HG03520 (cell line): ENCODE measurements at regions not wholly inside any gene's neighbourhood (a gene's known extent, or its start where the extent isn't known, plus 50 kb on each side); places are given as distances from the start of the nearest gene placed in this dataset.
"Not testable (repeated sequence)": the region's sequence is repeated elsewhere in the genome, so short reads cannot be mapped to it uniquely, and the experiment has no call there.

Experiments used
- ATAC-seq: cut with Tn5 transposase; IDR thresholded peaks from one replicate; pipeline ENCODE4 v1.9.1; 2021; ENCODE audit warnings: mild to moderate bottlenecking, moderate library complexity; ENCODE audit not compliant: unreplicated experiment

DNA sequence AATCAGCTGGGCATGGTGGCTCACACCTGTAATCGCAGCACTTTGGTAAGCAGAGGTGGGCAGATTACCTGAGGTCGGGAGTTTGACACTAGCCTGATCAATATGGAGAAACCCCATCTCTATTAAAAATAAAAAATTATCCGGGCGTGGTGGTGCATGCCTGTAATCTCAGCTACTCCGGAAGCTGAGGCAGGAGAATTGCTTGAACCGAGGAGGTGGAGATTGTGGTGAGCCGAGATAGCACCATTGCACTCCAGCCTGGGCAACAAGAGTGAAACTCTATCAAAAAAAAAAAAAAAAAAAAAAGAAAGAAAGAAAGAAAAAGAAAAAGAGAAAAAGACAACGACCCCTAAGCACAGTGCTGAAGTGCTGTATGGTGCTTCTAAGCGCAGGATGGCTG is 280.6 kb upstream of the MAF start:
- not testable (repeated sequence) for ATAC-seq

DNA sequence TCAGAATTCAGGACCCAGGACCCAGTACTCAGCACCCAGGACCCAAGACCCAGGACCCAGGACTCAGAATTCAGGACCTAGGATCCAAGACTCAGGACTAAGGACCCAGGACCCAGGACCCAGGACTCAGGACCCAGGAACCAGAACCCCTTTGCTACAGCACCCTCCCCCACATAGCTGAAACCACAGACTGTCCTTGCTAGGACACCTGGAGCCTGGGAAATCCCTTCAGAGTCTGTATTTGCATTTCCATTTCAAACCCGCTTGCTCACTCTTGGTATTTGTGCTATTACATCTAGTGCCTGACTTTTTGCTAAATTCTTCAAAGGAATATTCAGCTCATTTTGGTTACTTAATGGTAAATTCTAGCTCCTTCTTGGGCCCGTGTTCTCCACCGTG is 275.8 kb upstream of the MAF start:
- ATAC-seq, result no peak

GRCh38 chr16:79874391-79874790 is 273.9 kb upstream of the MAF start:
- ATAC-seq, result no peak

DNA sequence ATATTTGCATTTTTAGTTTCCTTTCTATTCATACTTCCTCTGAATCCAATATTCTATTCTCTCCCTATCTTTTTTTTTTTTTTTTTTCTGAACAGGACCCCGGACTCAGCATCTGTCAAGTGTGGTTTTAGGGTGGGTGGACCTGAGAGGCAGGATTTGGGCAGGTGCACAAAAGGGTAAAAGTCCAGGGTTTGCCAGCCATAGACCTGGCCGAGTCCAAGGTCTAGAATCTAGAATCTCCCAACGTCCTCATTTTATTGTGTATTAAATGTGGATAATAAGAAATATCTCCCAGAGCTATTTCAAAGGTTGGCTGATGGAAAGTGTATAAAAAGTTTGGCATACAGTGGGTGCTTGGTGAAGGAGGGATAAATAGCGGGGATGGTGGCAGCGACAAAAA is 273.3 kb upstream of the MAF start:
- ATAC-seq, result no peak

DNA sequence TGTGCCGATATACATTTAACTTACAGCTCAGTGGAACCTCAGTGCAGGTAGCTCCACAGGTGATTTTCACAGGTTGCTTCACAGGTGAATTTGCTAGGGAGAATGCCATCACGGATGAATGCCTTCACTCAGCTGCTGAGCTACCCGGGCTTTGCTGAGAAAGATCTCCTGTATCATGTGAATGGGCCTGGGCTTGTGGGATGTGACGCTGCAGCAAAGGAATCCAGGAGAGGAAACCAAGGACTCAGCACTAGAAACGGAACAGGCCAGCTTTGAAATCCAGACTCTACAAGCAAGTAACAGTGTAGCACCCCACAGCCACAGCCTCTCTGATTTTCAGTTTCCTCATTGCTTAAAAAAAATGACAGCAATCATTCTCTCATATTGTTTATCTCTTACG is 271.4 kb upstream of the MAF start:
- no peak for ATAC-seq

GRCh38 chr16:79870016-79870886 is 269.7 kb upstream of the MAF start:
- no peak for ATAC-seq

GRCh38 chr16:79869304-79870015 is 268.9 kb upstream of the MAF start:
- ATAC-seq, result no peak

- ATAC-seq, result no peak
These were observed 268.3 kb upstream of the MAF start for GRCh38 chr16:79868841-79869240.

- ATAC-seq, result no peak
These were observed 267.0 kb upstream of the MAF start for GRCh38 chr16:79867425-79867997.

DNA sequence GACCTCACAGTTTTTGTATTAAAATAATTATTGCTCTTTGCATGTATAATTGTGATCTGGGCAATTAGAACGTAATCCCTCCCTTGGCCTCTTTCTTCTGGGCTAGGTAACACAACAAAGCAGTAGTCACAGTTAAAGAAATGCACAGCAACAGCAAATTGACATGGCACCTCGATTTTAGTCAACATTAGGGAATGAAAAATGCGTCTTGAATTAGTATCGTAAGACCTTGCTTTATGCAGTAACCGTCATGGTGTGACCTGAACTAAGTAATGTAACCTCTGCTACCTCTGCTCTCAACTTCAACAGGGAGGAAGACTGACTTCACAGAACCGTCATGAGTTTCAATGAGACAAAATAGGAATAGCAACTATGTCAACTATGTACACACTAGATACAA is 265.4 kb upstream of the MAF start:
- no peak for ATAC-seq

DNA sequence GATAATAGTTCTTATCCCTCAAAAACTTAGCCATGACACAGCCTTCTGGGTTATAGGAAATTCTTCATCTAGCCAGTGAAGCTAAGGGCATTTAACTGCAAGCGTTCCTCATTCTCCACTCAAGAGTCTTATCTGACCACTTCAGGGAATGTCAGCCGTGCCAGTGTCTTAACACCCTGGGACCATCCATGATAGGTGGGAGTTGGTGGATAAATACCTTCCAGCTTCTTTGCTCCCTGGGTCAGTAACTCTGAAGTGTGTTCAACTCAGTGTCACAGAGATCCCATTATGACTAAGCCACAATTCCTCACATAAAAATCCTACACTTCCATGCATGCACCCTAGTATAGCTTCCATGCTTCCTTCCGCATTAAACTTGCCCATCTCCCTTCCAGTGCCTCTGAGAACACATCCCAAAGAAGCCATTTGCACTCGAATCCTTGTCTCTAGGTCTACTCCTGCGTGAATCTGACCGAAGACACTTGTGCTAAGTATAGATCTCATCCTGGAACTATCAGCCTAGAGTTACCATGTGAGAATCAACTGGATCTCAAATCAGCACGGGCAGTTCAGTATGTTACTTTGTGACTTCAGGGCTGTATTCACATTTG is 264.3 kb upstream of the MAF start:
- no peak for ATAC-seq

- ATAC-seq, result no peak
These were observed 263.7 kb upstream of the MAF start for GRCh38 chr16:79864032-79864780.

GRCh38 chr16:79863128-79864031 is 262.8 kb upstream of the MAF start:
- ATAC-seq, result no peak

DNA sequence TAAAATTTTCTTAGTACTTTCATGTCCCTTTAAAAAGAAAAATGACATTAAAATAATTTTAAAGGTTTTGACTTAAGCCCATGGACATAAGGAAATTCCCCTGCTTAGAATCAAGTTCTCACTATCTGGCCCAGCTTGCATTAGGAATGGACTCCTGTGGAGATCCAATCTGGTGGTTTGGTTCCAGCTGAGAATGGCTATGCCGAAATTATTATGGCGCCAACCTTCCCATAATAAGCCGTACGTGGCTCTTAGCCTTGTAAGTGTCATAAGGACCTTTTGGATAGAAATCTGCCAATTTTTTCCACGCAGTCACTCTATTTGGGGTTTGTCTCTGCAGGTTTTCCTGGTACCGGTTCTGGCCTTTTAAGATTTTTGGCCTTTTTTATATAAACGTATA is 262.1 kb upstream of the MAF start:
- ATAC-seq, result no peak

DNA sequence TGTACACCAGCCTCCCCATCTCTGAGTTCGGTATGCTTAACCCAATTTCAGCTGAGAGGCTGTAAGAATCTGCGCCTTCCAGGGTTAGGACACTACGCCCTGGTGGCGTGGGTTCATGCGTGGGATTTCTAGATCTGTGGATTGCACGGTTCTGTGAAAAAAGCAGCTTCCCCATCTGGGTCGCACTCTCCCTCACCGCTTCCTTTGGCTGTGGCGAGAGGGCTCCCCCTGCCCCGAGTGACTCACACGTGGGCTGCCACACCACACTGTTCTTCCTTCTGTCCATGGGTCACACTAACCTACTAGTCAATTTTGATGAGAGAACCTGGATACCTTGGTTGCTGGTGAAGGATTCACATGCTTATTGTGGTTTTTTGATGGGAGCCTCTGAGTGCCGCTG is 256.0 kb upstream of the MAF start:
- no peak for ATAC-seq

DNA sequence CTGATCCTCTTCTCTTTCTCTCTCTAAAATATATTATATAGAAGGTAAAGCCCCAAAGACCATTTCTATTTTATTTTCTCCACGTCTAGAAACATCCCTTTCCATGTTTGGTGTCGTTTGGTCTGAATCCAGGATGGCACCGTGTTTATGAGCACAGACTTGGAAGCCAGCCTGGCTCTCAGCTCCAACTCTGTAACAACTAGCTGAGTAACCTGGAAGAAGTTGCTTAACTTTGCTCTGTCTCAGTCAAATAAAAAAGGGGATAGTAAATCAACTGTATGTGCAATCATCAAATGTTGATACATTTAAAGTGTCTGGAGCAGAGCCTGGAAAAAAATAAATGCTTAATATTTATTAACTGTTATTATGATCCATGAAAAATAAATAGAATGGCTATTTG is 249.8 kb upstream of the MAF start:
- no peak for ATAC-seq

GRCh38 chr16:79849119-79849518 is 248.6 kb upstream of the MAF start:
- ATAC-seq, result no peak

DNA sequence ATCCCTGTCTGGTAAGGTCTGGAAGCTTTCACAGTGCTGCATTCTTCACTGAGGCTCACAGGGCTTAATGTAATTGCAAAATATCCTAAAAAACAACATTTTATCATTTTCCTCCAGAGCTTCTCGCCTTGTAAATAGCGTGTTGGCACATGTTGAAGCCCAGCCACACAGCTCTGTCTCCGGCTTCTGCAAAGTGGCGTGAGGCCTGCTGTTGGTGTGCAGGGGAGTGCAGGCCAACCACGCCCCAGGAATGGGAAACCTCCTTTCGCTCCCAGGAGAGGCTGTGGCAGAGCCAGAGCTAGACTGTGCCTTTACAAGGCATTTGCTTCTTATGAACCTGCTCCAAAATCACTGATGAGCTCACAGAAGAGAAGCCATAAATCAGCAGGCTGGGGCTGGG is 248.2 kb upstream of the MAF start:
- no peak for ATAC-seq

- no peak for ATAC-seq
These were observed 247.0 kb upstream of the MAF start for GRCh38 chr16:79847569-79847968.

DNA sequence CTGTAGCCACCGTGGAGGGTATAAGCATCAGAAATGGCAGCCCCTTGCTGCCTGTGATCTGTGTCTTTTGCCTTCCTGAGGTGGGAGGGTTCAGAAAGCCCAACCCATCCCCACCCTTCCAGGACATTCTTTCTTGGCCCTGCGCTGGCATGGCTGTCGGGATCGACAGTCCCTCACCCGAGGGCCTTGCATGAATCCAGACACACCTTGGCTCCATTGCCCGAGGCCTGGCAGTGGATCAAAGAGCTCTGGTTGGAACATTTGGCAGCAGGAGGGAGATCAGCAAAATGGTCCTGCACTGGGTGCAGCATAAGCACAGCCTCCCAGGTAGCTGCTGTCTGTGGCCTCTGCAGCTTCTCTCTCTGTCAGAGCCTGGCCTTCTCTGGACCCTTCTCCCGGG is 246.6 kb upstream of the MAF start:
- ATAC-seq, result no peak
